ENCODE measurements at regions not wholly inside any gene's neighbourhood (a gene's known extent, or its start where the extent isn't known, plus 50 kb on each side); places are given as distances from the start of the nearest gene placed in this dataset.

GRCh38 chr1:209404577-209404976 lies 178.9 kb upstream of the CAMK1G start:
- ATAC-seq (ENCODE audit: insufficient read depth, low read depth) (no peak), DNase-seq (no peak)
- H3K4me3 ChIP-seq (ENCODE audit: low read depth in 1 of 2, low read length in 2 of 2): no peak overlapping the region
- H3K79me2 ChIP-seq (ENCODE audit: insufficient read depth, low read length): no peaks in the 10 kb centered on the region
- no peak overlapping the region for H3K9ac ChIP-seq (ENCODE audit: low read depth, low read length)
- H3K9me3 ChIP-seq (ENCODE audit: insufficient read depth, low read length, severe bottlenecking): no peaks in the 10 kb centered on the region
- TF ChIP-seq EZH2 (IDR thresholded peaks at IDR 0.05; ENCODE audit: borderline replicate concordance, low read depth, low read length, severe bottlenecking): no peak
- no peak for TF ChIP-seq CTCF (IDR thresholded peaks at IDR 0.05; ENCODE audit: borderline replicate concordance, extremely low read depth, low read length, poor library complexity, severe bottlenecking)
- no peaks in the 10 kb centered on the region for H3K27me3 ChIP-seq (ENCODE audit: insufficient read depth, low read length, poor library complexity)
- H3K4me2 ChIP-seq (ENCODE audit: insufficient read depth, low read length): no peak overlapping the region
- H4K20me1 ChIP-seq (ENCODE audit: insufficient read depth, low read length): no peaks in the 10 kb centered on the region
- no peak overlapping the region for H3K27ac ChIP-seq (ENCODE audit: low read length)
- no peaks in the 10 kb centered on the region for H3K36me3 ChIP-seq (ENCODE audit: insufficient read depth, low read length)
- H2AFZ ChIP-seq (ENCODE audit: low read depth, low read length): no peak overlapping the region
- no peaks in the 10 kb centered on the region for H3K4me1 ChIP-seq (ENCODE audit: insufficient read depth, low read length)

- H3K27me3 ChIP-seq (ENCODE audit: insufficient read depth, low read length, poor library complexity): no peaks in the 10 kb centered on the region
- H3K9ac ChIP-seq (ENCODE audit: low read depth, low read length): no peak overlapping the region
- H2AFZ ChIP-seq (ENCODE audit: low read depth, low read length): no peak overlapping the region
- TF ChIP-seq CTCF (IDR thresholded peaks at IDR 0.05; ENCODE audit: borderline replicate concordance, extremely low read depth, low read length, poor library complexity, severe bottlenecking) (no peak), EZH2 (IDR thresholded peaks at IDR 0.05; ENCODE audit: borderline replicate concordance, low read depth, low read length, severe bottlenecking) (no peak)
- DNase-seq (no peak), ATAC-seq (ENCODE audit: insufficient read depth, low read depth) (no peak)
- no peak overlapping the region for H3K4me2 ChIP-seq (ENCODE audit: insufficient read depth, low read length)
- H3K27ac ChIP-seq (ENCODE audit: low read length): no peak overlapping the region
- no peaks in the 10 kb centered on the region for H3K36me3 ChIP-seq (ENCODE audit: insufficient read depth, low read length)
- H4K20me1 ChIP-seq (ENCODE audit: insufficient read depth, low read length): no peaks in the 10 kb centered on the region
- H3K9me3 ChIP-seq (ENCODE audit: insufficient read depth, low read length, severe bottlenecking): no peaks in the 10 kb centered on the region
- H3K4me1 ChIP-seq (ENCODE audit: insufficient read depth, low read length): no peaks in the 10 kb centered on the region
- no peak overlapping the region for H3K4me3 ChIP-seq (ENCODE audit: low read depth in 1 of 2, low read length in 2 of 2)
- H3K79me2 ChIP-seq (ENCODE audit: insufficient read depth, low read length): no peaks in the 10 kb centered on the region
These were observed 178.2 kb upstream of the CAMK1G start for GRCh38 chr1:209405183-209405814.

DNA sequence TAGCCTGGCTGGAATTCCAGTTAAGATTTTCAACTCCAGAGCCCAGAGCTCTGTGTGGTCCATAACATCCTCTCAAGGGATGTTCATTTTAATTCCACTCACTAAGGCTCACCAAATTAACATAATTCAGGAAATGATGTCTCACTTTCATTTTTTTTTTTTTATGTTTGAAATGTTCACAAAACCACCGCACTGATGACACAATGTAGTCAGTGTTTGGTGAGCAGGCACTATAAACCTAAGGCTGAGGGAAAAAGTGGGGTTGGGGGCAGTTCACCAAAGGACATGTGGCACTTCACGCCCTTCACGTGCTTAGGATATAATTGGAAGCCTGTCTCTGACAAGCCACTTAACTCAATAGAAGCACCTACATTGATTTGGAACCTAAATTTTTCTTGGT lies 177.3 kb upstream of the CAMK1G start:
- H3K4me3 ChIP-seq (ENCODE audit: low read depth in 1 of 2, low read length in 2 of 2): no peak overlapping the region
- DNase-seq (no peak), ATAC-seq (ENCODE audit: insufficient read depth, low read depth) (no peak)
- H4K20me1 ChIP-seq (ENCODE audit: insufficient read depth, low read length): no peaks in the 10 kb centered on the region
- H3K36me3 ChIP-seq (ENCODE audit: insufficient read depth, low read length): no peaks in the 10 kb centered on the region
- TF ChIP-seq CTCF (IDR thresholded peaks at IDR 0.05; ENCODE audit: borderline replicate concordance, extremely low read depth, low read length, poor library complexity, severe bottlenecking) (no peak), EZH2 (IDR thresholded peaks at IDR 0.05; ENCODE audit: borderline replicate concordance, low read depth, low read length, severe bottlenecking) (no peak)
- no peak overlapping the region for H3K9ac ChIP-seq (ENCODE audit: low read depth, low read length)
- no peaks in the 10 kb centered on the region for H3K4me1 ChIP-seq (ENCODE audit: insufficient read depth, low read length)
- H3K79me2 ChIP-seq (ENCODE audit: insufficient read depth, low read length): no peaks in the 10 kb centered on the region
- H3K27me3 ChIP-seq (ENCODE audit: insufficient read depth, low read length, poor library complexity): peaks cover 2% of the 10 kb centered on the region
- H3K9me3 ChIP-seq (ENCODE audit: insufficient read depth, low read length, severe bottlenecking): no peaks in the 10 kb centered on the region
- H3K4me2 ChIP-seq (ENCODE audit: insufficient read depth, low read length): no peak overlapping the region
- H2AFZ ChIP-seq (ENCODE audit: low read depth, low read length): no peak overlapping the region
- no peak overlapping the region for H3K27ac ChIP-seq (ENCODE audit: low read length)

Measured in DND-41 (cell line).